ENCODE measurements at regions not wholly inside any gene's neighbourhood (a gene's known extent, or its start where the extent isn't known, plus 50 kb on each side); places are given as distances from the start of the nearest gene placed in this dataset.
"Not testable (repeated sequence)": the region's sequence is repeated elsewhere in the genome, so short reads cannot be mapped to it uniquely, and the experiment has no call there.

DNA sequence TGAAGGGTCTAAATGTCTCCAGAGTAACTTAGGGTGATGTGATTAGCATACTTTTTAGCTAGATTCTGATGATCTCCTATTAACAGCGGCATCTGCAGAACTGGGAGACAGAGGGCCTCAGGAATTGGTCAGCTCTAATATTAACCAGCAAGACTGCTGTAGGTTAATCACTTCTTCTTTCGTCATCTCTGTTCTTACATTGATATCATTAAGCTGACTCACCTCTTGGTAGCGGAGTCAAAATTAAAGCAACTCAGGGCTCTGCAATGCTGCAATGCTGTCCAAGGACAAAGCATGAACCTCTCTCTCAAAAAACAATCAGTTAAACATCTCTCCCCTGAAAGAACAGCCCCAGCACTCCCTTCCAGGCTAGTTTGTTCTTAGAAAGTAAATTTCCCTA is 57.5 kb upstream of the TRA2B start:
- Histone ChIP-seq H3K4me3 (ENCODE audit: low read depth, low read length) (no peak overlapping the region), H3K36me3 (ENCODE audit: control insufficient read depth, insufficient read depth, low read length) (no peaks in the 10 kb centered on the region), H3K27me3 (ENCODE audit: control insufficient read depth, insufficient read depth, low read length) (peaks cover 2% of the 10 kb centered on the region)
- DNase-seq (ENCODE audit: low read depth) (peak; percentile 41), FAIRE-seq (no peak)
- TF ChIP-seq CTCF (IDR thresholded peaks at IDR 0.05; ENCODE audit: insufficient read depth, low read length, severe bottlenecking), result no peak

- Histone ChIP-seq H3K27me3 (ENCODE audit: control insufficient read depth, insufficient read depth, low read length) (peaks cover 2% of the 10 kb centered on the region), H3K36me3 (ENCODE audit: control insufficient read depth, insufficient read depth, low read length) (no peaks in the 10 kb centered on the region), H3K4me3 (ENCODE audit: low read depth, low read length) (no peak overlapping the region)
- no peak for FAIRE-seq
- TF ChIP-seq CTCF (IDR thresholded peaks at IDR 0.05; ENCODE audit: insufficient read depth, low read length, severe bottlenecking), result no peak
- no peak for DNase-seq (ENCODE audit: low read depth)
These were observed 55.1 kb upstream of the TRA2B start for GRCh38 chr3:185992831-185993374.

- FAIRE-seq; H3K4me3 ChIP-seq (ENCODE audit: low read depth, low read length); H3K27me3 ChIP-seq (ENCODE audit: control insufficient read depth, insufficient read depth, low read length): not testable (repeated sequence)
These were observed 53.2 kb upstream of the TRA2B start for GRCh38 chr3:185990995-185991394.

GRCh38 chr3:185989511-185989910 is 51.7 kb upstream of the TRA2B start:
- no peak for TF ChIP-seq CTCF (IDR thresholded peaks at IDR 0.05; ENCODE audit: insufficient read depth, low read length, severe bottlenecking)
- Histone ChIP-seq H3K36me3 (ENCODE audit: control insufficient read depth, insufficient read depth, low read length) (no peaks in the 10 kb centered on the region), H3K4me3 (ENCODE audit: low read depth, low read length) (no peak overlapping the region), H3K27me3 (ENCODE audit: control insufficient read depth, insufficient read depth, low read length) (no peaks in the 10 kb centered on the region)
- no peak for DNase-seq (ENCODE audit: low read depth)
- no peak for FAIRE-seq

More at GRCh38 chr3:185990995-185991394, 53.2 kb upstream of the TRA2B start:
- H3K36me3 ChIP-seq (ENCODE audit: control insufficient read depth, insufficient read depth, low read length); DNase-seq (ENCODE audit: low read depth): not testable (repeated sequence)

- FAIRE-seq, result no peak
- Histone ChIP-seq H3K27me3 (ENCODE audit: control insufficient read depth, insufficient read depth, low read length) (no peaks in the 10 kb centered on the region), H3K4me3 (ENCODE audit: low read depth, low read length) (no peak overlapping the region), H3K36me3 (ENCODE audit: control insufficient read depth, insufficient read depth, low read length) (no peaks in the 10 kb centered on the region)
- no peak for DNase-seq (ENCODE audit: low read depth)
- TF ChIP-seq CTCF (IDR thresholded peaks at IDR 0.05; ENCODE audit: insufficient read depth, low read length, severe bottlenecking), result no peak
These were observed 51.0 kb upstream of the TRA2B start for GRCh38 chr3:185988816-185989175.

DNA sequence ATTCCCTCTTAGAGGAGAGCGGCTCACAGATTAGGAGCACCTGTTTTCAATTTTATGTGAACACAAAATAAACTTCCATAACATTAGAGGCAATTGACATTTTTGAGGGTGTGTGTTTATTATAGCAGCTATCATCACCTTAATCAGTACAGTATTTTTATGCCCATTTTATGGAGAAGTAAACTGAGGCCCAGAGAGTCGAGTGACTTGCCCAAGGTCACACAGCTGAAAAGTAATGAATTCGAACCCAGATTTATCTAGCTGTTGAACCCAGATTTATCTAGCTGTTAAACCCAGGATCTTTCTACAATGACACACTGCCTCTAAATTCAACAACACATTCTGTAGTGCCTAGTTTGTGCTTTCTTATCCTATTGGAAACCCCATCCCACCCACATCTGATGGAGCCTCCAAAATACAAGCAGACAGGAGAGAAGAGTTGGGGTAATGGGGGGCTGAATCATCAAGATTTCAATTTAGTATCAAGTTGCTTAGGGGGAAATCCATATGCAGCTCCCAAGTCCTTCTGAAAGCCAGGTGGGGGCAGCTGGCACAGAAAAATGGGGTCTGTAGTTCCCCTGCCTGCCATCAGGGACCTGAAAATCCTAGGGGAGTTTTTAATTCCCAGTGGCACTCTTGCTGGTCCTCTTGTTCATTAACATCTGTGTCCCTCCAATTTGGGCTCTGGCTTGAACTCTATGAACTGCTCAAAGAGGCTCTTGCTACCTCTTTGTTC is 50.4 kb upstream of the TRA2B start:
- no peak for FAIRE-seq

More for the DNA sequence above, 50.4 kb upstream of the TRA2B start:
- DNase-seq (ENCODE audit: low read depth), result no peak
- TF ChIP-seq CTCF (IDR thresholded peaks at IDR 0.05; ENCODE audit: insufficient read depth, low read length, severe bottlenecking), result no peak
- Histone ChIP-seq H3K4me3 (ENCODE audit: low read depth, low read length) (no peak overlapping the region), H3K36me3 (ENCODE audit: control insufficient read depth, insufficient read depth, low read length) (no peaks in the 10 kb centered on the region), H3K27me3 (ENCODE audit: control insufficient read depth, insufficient read depth, low read length) (no peaks in the 10 kb centered on the region)
